HL-60 (cell line): ENCODE measurements at regions not wholly inside any gene's neighbourhood (a gene's known extent, or its start where the extent isn't known, plus 50 kb on each side); places are given as distances from the start of the nearest gene placed in this dataset.

Source experiments
- DNase-seq, 2 experiments: peaks; one replicate each; pipeline ENCODE4 v3.0.0-alpha.2; 2010 to 2020; ENCODE audit warnings: low read depth in 1 of 2, low spot score in 1 of 2
- H3K27ac ChIP-seq: fragments of 250-450 bp; sonication (Bioruptor Pico); replicated peaks from 2 replicates; pipeline ENCODE4 v1.5.1; 2020; ENCODE audit warnings: mild to moderate bottlenecking, moderate library complexity
- H3K27me3 ChIP-seq: fragments of 250-450 bp; sonication (Bioruptor Pico); 2 replicates; pipeline ENCODE4 v1.5.1; 2021; ENCODE audit warnings: mild to moderate bottlenecking, moderate library complexity; ENCODE audit not compliant: insufficient read depth, poor library complexity, severe bottlenecking
- H3K4me3 ChIP-seq: replicated peaks from 2 replicates; pipeline ENCODE4 v1.5.1; 2011; ENCODE audit warnings: mild to moderate bottlenecking, control low read depth, low read length; ENCODE audit not compliant: insufficient read depth
- GABPA ChIP-seq: IDR thresholded peaks from 2 replicates; pipeline ENCODE4 v1.6.1; 2012; ENCODE audit warnings: low read depth
- POLR2AphosphoS5 ChIP-seq: IDR thresholded peaks from 2 replicates; pipeline ENCODE4 v1.6.1; 2012; ENCODE audit warnings: low read depth
- SPI1 ChIP-seq: IDR thresholded peaks from 2 replicates; pipeline ENCODE4 v1.6.1; 2012; ENCODE audit warnings: low read depth, mild to moderate bottlenecking, borderline replicate concordance
- TF ChIP-seq, protein P1 (sequence below): IDR thresholded peaks from 2 replicates; pipeline ENCODE4 v1.6.1; 2012; ENCODE audit warnings: low read depth; ENCODE audit not compliant: insufficient replicate concordance
- TF ChIP-seq, protein P2 (sequence below): IDR thresholded peaks from one replicate; pipeline ENCODE4 v1.5.1; 2011; ENCODE audit warnings: low read length, control low read depth, inconsistent platforms; ENCODE audit not compliant: insufficient read depth

DNA sequence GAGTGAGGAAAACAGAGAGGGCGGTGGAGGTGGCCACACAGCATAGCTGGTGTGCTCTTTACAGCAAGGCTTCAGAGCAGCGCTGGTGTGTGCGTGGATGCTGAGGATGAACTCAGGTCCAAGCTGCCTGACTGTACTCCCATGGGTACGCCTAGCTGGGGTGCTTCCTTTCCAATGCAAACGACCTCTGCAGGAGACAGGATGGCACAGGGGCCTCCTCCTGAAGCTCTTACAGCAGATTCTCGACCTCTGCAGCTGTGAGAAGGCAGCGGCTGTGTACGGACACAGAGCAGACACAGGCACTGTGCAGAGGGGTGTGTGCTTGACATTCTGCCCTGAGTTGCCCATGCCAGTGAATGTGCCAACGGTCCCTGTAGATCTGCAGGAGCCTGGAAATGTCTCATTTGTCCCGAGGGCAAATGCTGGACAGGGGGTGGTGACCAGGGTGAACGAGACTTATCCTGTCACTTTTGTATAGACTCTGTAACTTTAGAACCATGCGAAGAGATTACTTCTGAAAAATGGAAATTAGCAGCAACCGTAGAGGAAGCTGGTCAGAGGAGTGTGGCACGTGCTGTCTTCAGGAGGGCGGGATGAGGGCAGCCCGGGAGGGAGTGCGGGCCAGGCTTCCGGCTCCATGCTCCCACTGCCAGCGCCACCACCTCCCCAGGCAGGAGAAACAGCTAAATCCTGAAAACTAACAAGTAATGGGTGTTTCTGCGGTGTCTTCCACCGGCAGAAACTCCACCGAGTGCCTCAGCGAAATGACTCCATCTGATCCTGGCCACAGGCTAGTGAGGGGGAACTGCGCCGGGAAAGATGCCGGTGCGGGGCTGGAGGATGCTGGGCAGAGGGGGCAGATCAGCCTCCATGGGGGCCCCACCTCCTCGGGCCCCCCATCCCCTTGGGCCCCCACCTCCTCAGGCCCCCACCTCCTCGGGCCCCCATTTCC lies 120.9 kb upstream of the RPS6KA2 start:
- H3K27ac ChIP-seq = no peak overlapping the region
- no peak overlapping the region for H3K4me3 ChIP-seq
- no peaks in the 10 kb centered on the region for H3K27me3 ChIP-seq
- TF ChIP-seq, protein P1, sequence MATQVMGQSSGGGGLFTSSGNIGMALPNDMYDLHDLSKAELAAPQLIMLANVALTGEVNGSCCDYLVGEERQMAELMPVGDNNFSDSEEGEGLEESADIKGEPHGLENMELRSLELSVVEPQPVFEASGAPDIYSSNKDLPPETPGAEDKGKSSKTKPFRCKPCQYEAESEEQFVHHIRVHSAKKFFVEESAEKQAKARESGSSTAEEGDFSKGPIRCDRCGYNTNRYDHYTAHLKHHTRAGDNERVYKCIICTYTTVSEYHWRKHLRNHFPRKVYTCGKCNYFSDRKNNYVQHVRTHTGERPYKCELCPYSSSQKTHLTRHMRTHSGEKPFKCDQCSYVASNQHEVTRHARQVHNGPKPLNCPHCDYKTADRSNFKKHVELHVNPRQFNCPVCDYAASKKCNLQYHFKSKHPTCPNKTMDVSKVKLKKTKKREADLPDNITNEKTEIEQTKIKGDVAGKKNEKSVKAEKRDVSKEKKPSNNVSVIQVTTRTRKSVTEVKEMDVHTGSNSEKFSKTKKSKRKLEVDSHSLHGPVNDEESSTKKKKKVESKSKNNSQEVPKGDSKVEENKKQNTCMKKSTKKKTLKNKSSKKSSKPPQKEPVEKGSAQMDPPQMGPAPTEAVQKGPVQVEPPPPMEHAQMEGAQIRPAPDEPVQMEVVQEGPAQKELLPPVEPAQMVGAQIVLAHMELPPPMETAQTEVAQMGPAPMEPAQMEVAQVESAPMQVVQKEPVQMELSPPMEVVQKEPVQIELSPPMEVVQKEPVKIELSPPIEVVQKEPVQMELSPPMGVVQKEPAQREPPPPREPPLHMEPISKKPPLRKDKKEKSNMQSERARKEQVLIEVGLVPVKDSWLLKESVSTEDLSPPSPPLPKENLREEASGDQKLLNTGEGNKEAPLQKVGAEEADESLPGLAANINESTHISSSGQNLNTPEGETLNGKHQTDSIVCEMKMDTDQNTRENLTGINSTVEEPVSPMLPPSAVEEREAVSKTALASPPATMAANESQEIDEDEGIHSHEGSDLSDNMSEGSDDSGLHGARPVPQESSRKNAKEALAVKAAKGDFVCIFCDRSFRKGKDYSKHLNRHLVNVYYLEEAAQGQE = no peak
- no peak for TF ChIP-seq SPI1
- TF ChIP-seq, protein P2, sequence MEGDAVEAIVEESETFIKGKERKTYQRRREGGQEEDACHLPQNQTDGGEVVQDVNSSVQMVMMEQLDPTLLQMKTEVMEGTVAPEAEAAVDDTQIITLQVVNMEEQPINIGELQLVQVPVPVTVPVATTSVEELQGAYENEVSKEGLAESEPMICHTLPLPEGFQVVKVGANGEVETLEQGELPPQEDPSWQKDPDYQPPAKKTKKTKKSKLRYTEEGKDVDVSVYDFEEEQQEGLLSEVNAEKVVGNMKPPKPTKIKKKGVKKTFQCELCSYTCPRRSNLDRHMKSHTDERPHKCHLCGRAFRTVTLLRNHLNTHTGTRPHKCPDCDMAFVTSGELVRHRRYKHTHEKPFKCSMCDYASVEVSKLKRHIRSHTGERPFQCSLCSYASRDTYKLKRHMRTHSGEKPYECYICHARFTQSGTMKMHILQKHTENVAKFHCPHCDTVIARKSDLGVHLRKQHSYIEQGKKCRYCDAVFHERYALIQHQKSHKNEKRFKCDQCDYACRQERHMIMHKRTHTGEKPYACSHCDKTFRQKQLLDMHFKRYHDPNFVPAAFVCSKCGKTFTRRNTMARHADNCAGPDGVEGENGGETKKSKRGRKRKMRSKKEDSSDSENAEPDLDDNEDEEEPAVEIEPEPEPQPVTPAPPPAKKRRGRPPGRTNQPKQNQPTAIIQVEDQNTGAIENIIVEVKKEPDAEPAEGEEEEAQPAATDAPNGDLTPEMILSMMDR = no peak
- no peak; the same call in 1 of the 2 replicates for TF ChIP-seq POLR2AphosphoS5
- TF ChIP-seq GABPA = no peak
- peak; percentile 12 to 43 for DNase-seq

DNA sequence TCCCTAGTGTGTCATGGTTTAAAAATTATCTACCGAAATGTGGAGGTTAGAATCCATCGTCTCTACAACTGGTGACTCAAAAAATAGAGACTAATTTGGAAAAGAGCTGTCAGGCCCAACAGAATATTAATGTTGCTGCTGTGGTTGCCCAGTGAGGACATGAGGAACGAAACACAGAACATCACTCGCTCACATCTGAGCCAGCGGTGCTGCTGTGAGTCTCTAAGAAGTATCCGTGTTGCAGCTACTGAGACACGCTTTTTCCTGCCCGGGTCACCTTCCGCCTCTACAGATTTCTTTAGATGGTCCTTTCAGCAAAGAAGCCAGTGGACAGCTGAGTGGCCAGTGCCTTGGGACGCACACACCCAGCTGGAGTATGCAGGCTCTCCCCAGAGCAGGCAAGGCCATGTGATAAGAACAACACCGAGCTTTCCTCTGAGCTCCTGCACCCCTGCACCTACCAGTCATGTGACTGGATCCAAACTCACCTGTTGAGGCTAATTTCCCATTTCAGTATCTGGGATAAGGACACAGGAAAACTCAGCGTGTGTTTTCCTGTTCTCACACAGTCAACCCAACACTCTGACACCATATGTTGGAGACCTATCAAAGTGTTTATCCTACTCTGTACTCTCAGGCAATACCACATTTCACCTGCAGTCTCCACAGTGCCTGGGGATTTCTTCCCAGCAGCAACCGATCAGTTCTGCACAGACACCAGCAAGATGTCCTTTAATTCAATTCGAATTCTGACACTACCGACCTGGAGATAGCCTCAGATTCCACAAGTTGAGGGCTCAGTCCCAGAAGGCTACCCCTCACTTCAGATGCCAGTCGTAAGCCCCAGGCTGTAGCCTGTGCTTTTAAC lies 119.0 kb upstream of the RPS6KA2 start:
- Histone ChIP-seq H3K27ac (no peak overlapping the region), H3K27me3 (no peaks in the 10 kb centered on the region), H3K4me3 (no peak overlapping the region)
- DNase-seq = no peak
- TF ChIP-seq, protein P2 = no peak
- TF ChIP-seq POLR2AphosphoS5 (no peak), SPI1 (no peak), GABPA (no peak)
- TF ChIP-seq, protein P1 = no peak

DNA sequence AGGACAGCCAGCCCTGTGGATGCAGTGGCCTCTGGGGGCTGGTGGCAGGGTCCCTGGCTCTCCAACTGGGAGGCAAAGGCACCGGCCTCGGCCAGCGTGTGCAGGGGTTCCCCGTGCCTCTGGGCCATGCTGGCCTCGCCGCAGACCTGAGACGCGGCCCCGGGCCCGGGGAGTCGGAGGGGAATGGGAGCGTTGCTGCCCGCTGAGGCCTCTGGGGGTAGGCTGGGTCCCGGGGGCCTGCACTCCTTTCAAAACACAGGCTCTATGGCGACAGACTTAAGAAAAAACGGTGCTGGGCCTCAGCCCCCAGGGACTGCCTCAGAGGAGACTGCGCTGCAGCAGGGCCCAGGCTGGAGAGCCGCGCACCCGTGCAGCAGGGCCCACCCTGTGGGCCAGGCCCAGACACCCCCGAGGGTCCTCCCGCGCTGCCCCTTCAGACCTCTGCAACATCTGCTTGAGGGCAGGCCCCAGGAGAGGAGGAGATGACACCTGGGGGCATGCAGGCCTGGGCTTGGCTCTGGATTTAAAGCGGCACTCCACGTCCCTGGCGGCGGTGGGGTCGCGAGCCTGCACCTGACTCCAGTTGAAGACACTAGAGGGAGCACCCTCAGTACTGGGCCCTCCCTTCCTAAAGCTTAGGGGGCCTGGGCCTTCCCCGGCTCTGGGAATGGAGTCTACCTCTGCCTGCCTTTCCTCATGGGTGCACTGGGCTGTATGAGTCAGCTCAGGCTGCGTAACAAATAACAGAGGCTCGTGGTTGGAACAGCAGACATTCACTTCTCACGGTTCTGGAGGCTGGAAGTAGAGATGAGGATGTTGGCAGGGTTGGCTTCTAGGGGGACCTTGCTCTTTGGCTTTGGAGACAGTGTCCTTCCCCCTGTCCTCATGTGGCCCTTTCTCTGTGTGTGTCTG lies 117.4 kb upstream of the RPS6KA2 start:
- Histone ChIP-seq H3K4me3 (no peak overlapping the region), H3K27ac (no peak overlapping the region), H3K27me3 (no peaks in the 10 kb centered on the region)
- TF ChIP-seq, protein P2 = no peak
- no peak for TF ChIP-seq SPI1
- no peak for TF ChIP-seq GABPA
- TF ChIP-seq, protein P1 = no peak
- no peak for TF ChIP-seq POLR2AphosphoS5
- no peak for DNase-seq
